Esophagus squamous epithelium (tissue), 5 donors: ENCODE measurements at regions not wholly inside any gene's neighbourhood (a gene's known extent, or its start where the extent isn't known, plus 50 kb on each side); places are given as distances from the start of the nearest gene placed in this dataset.

Source experiments
- DNase-seq: peaks from one replicate; lab custom pipeline; 2025; lab: John Stamatoyannopoulos, UW
- H3K27ac ChIP-seq, 4 donors: fragments of 200-600 bp; sonication (generic); one replicate each; pipeline ENCODE4 v1.5.1; 2016 to 2019; ENCODE audit warnings: mild to moderate bottlenecking in 1 of 4
- H3K27me3 ChIP-seq, 4 donors: fragments of 200-600 bp; sonication (generic); 1 replicate in 3 of 4; 2 replicates in 1 of 4; pipeline versions ENCODE4 v1.5.1 to v1.6.0; 2017 to 2021; ENCODE audit warnings: antibody characterized with exemption in 1 of 4
- H3K36me3 ChIP-seq, 3 donors: fragments of 200-600 bp; sonication (generic); one replicate each; pipeline ENCODE4 v1.5.1; 2016 to 2019
- H3K4me1 ChIP-seq, 3 donors: fragments of 200-600 bp; sonication (generic); one replicate each; pipeline ENCODE4 v1.5.1; 2017 to 2019
- H3K4me3 ChIP-seq, 4 donors: fragments of 200-600 bp; sonication (generic); 1 replicate in 3 of 4; 2 replicates in 1 of 4; pipeline ENCODE4 v1.5.1; 2016 to 2019; ENCODE audit warnings: mild to moderate bottlenecking in 2 of 4, moderate library complexity in 1 of 4
- H3K9me3 ChIP-seq, 3 donors: fragments of 200-600 bp; sonication (generic); one replicate each; pipeline ENCODE4 v1.5.1; 2016 to 2019
- POLR2A ChIP-seq, 4 donors: fragments of 450-650 bp; IDR thresholded peaks; one replicate each; pipeline ENCODE4 v1.6.1; 2017; ENCODE audit warnings: antibody characterized with exemption in 4 of 4, mild to moderate bottlenecking in 4 of 4, moderate library complexity in 3 of 4
- WGBS, 2 donors: methylation state at CpG; one replicate each; pipeline ENCODE4 v1.1.5; 2018; 5-methylcytosine and 5-hydroxymethylcytosine counted together
- intact Hi-C: fragments of 100-400 bp; cut with DNase I; formaldehyde crosslinking; loops from one replicate; pipeline ENCODE4 v1.15.0; 2022
- TF ChIP-seq, protein P1 (sequence below), 6 experiments: fragments of 450-650 bp in 4 of 6; fragments of 200-600 bp in 2 of 6; sonication (generic) in 2 of 6; IDR thresholded peaks; one replicate each; pipeline ENCODE4 v1.5.1; 2016 to 2019; ENCODE audit warnings: antibody characterized with exemption in 6 of 6, mild to moderate bottlenecking in 4 of 6, moderate library complexity in 4 of 6
- donor health status: DM: yes; HTN: yes; CAD: no.

- intact Hi-C loops: loop anchor here (10.0 kb wide), 1 partner anchor 335 kb away; no protein-coding TSS in a partner anchor
- DNase-seq: no peak
- Histone ChIP-seq H3K4me1 (peaks cover 0 to 7% (median 0%) of the 10 kb centered on the region in 3 donors), H3K36me3 (no peaks in the 10 kb centered on the region), H3K27me3 (no peaks in the 10 kb centered on the region), H3K4me3 (no peak overlapping the region), H3K27ac (no peak overlapping the region), H3K9me3 (peaks cover 0 to 19% (median 2%) of the 10 kb centered on the region in 3 donors)
- 82 to 83% methylated on average over 4 of the region's 4 CpGs for WGBS, 2 donors
- no peak for TF ChIP-seq POLR2A (IDR thresholded peaks at IDR 0.05)
- TF ChIP-seq, protein P1, sequence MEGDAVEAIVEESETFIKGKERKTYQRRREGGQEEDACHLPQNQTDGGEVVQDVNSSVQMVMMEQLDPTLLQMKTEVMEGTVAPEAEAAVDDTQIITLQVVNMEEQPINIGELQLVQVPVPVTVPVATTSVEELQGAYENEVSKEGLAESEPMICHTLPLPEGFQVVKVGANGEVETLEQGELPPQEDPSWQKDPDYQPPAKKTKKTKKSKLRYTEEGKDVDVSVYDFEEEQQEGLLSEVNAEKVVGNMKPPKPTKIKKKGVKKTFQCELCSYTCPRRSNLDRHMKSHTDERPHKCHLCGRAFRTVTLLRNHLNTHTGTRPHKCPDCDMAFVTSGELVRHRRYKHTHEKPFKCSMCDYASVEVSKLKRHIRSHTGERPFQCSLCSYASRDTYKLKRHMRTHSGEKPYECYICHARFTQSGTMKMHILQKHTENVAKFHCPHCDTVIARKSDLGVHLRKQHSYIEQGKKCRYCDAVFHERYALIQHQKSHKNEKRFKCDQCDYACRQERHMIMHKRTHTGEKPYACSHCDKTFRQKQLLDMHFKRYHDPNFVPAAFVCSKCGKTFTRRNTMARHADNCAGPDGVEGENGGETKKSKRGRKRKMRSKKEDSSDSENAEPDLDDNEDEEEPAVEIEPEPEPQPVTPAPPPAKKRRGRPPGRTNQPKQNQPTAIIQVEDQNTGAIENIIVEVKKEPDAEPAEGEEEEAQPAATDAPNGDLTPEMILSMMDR (IDR thresholded peaks at IDR 0.05): no peak
Measured at GRCh38 chr3:43169987-43170386, 64.1 kb upstream of the POMGNT2 start.

- no peaks in the 10 kb centered on the region for H3K27me3 ChIP-seq
- H3K36me3 ChIP-seq: no peaks in the 10 kb centered on the region
- DNase-seq: no peak
- TF ChIP-seq, protein P1 (IDR thresholded peaks at IDR 0.05): no peak
- no peak for TF ChIP-seq POLR2A (IDR thresholded peaks at IDR 0.05)
- no peak overlapping the region for H3K27ac ChIP-seq
- H3K4me1 ChIP-seq: peaks cover 0 to 14% (median 7%) of the 10 kb centered on the region in 3 donors
- H3K4me3 ChIP-seq: no peak overlapping the region
- 40 to 41% methylated on average over 1 of the region's 1 CpG for WGBS, 2 donors
- intact Hi-C loops: loop anchor here (10.0 kb wide), 1 partner anchor 338 kb away; no protein-coding TSS in a partner anchor
- peaks cover 0 to 11% (median 2%) of the 10 kb centered on the region in 3 donors for H3K9me3 ChIP-seq
Measured at GRCh38 chr3:43166406-43166805, 60.5 kb upstream of the POMGNT2 start.

DNA sequence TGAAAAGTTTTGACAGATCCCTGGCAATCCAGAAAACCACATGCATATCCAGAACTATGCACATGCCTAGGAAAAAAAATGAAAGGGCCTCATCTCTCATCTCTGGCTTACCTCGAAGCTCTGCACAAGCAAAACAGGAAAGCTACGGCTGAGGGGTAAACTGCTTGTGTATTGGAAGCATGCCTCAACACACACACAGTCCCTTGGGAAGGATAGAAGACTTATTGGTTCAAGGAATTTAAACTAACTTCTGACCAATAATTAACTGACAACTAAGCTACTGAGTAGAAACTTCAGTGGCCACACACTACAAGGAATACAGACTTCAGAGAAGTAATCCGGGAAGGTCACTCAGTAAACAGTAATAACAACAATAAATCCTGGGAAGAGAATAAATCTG is 59.9 kb upstream of the POMGNT2 start:
- Histone ChIP-seq H3K4me1 (peaks cover 0 to 14% (median 7%) of the 10 kb centered on the region in 3 donors), H3K4me3 (no peak overlapping the region), H3K36me3 (no peaks in the 10 kb centered on the region), H3K9me3 (peaks cover 0 to 11% (median 2%) of the 10 kb centered on the region in 3 donors), H3K27me3 (no peaks in the 10 kb centered on the region), H3K27ac (no peak overlapping the region)
- 80 to 82% methylated on average over 3 of the region's 3 CpGs for WGBS, 2 donors
- TF ChIP-seq, protein P1 (IDR thresholded peaks at IDR 0.05): no peak
- TF ChIP-seq POLR2A (IDR thresholded peaks at IDR 0.05): no peak
- no peak for DNase-seq
- intact Hi-C loops: loop anchor here (10.0 kb wide), 1 partner anchor 339 kb away; no protein-coding TSS in a partner anchor

- H3K27me3 ChIP-seq: no peaks in the 10 kb centered on the region
- peaks cover 0 to 14% (median 7%) of the 10 kb centered on the region in 3 donors for H3K4me1 ChIP-seq
- intact Hi-C loops: loop anchor here (5.0 to 10.0 kb wide), 2 partner anchors 213 to 341 kb away; no protein-coding TSS in a partner anchor
- WGBS, 2 donors: 71 to 72% methylated on average over 6 of the region's 9 CpGs
- H3K36me3 ChIP-seq: no peaks in the 10 kb centered on the region
- H3K27ac ChIP-seq: no peak overlapping the region
- H3K4me3 ChIP-seq: no peak overlapping the region
- no peak for TF ChIP-seq POLR2A (IDR thresholded peaks at IDR 0.05)
- TF ChIP-seq, protein P1 (IDR thresholded peaks at IDR 0.05): no peak
- DNase-seq: no peak
- H3K9me3 ChIP-seq: peaks cover 0 to 11% (median 2%) of the 10 kb centered on the region in 3 donors
Measured at GRCh38 chr3:43163895-43164493, 58.1 kb upstream of the POMGNT2 start.
